RWPE2 (cell line): ENCODE measurements at regions not wholly inside any gene's neighbourhood (a gene's known extent, or its start where the extent isn't known, plus 50 kb on each side); places are given as distances from the start of the nearest gene placed in this dataset.

Experiments used
- ATAC-seq: fragments of 200-7000 bp; cut with Tn5 transposase; 3 replicates; pipeline ENCODE4 v1.9.1; 2021; ENCODE audit warnings: low read depth
- DNase-seq: peaks from one replicate; pipeline ENCODE4 v3.0.0-alpha.2; 2020; ENCODE audit warnings: low spot score
- H3K27ac ChIP-seq: fragments of 450-650 bp; 2 replicates; pipeline ENCODE4 v1.5.1; 2017; ENCODE audit warnings: mild to moderate bottlenecking; ENCODE audit not compliant: poor library complexity, severe bottlenecking
- H3K27me3 ChIP-seq: fragments of 250-450 bp; sonication (Bioruptor Pico); 2 replicates; pipeline ENCODE4 v1.5.1; 2021; ENCODE audit warnings: mild to moderate bottlenecking, moderate library complexity; ENCODE audit not compliant: insufficient read depth, poor library complexity, severe bottlenecking
- H3K36me3 ChIP-seq: fragments of 250-450 bp; sonication (Bioruptor Pico); 2 replicates; pipeline ENCODE4 v1.5.1; 2020; ENCODE audit warnings: low read depth, mild to moderate bottlenecking, moderate library complexity
- H3K4me1 ChIP-seq: fragments of 250-450 bp; sonication (Bioruptor Pico); 2 replicates; pipeline ENCODE4 v1.5.1; 2021; ENCODE audit warnings: mild to moderate bottlenecking, moderate library complexity; ENCODE audit not compliant: insufficient read depth, poor library complexity, severe bottlenecking
- H3K4me3 ChIP-seq: fragments of 250-450 bp; sonication (Bioruptor Pico); 2 replicates; pipeline ENCODE4 v1.5.1; 2021; ENCODE audit warnings: mild to moderate bottlenecking, moderate library complexity; ENCODE audit not compliant: severe bottlenecking
- H3K9me3 ChIP-seq: fragments of 250-450 bp; sonication (Bioruptor Pico); 2 replicates; pipeline ENCODE4 v1.5.1; 2021; ENCODE audit warnings: mild to moderate bottlenecking, moderate library complexity; ENCODE audit not compliant: severe bottlenecking
- TF ChIP-seq, protein P1 (sequence below): fragments of 450-650 bp; IDR thresholded peaks from one replicate; pipeline ENCODE4 v1.5.1; 2017; ENCODE audit warnings: mild to moderate bottlenecking, moderate library complexity; ENCODE audit not compliant: poor library complexity, severe bottlenecking

DNA sequence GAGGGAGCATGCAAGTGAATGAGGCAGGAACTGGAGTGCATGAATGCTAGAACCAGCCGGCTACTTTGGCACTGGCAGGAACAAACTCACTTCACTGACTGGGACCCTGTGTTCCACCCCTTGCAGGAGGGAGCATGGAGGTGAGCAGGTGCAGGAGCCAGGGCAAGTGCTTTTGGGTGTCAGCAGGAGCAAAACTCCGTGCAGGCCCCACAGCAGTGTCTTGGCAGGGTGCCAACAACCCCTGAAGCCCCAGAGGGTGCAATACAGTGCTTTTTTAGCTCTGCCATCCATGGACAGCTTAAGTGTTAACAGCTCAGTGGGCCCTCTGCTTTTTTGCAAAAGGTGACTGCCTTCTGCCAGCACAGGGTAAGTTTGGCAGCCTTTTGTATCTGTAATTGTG lies 245.8 kb upstream of the PCSK5 start:
- H3K4me1 ChIP-seq: no peaks in the 10 kb centered on the region
- ATAC-seq (no peak), DNase-seq (no peak)
- TF ChIP-seq, protein P1, sequence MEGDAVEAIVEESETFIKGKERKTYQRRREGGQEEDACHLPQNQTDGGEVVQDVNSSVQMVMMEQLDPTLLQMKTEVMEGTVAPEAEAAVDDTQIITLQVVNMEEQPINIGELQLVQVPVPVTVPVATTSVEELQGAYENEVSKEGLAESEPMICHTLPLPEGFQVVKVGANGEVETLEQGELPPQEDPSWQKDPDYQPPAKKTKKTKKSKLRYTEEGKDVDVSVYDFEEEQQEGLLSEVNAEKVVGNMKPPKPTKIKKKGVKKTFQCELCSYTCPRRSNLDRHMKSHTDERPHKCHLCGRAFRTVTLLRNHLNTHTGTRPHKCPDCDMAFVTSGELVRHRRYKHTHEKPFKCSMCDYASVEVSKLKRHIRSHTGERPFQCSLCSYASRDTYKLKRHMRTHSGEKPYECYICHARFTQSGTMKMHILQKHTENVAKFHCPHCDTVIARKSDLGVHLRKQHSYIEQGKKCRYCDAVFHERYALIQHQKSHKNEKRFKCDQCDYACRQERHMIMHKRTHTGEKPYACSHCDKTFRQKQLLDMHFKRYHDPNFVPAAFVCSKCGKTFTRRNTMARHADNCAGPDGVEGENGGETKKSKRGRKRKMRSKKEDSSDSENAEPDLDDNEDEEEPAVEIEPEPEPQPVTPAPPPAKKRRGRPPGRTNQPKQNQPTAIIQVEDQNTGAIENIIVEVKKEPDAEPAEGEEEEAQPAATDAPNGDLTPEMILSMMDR: no peak
- no peaks in the 10 kb centered on the region for H3K36me3 ChIP-seq
- no peak overlapping the region for H3K4me3 ChIP-seq
- H3K9me3 ChIP-seq: no peaks in the 10 kb centered on the region
- H3K27me3 ChIP-seq: no peaks in the 10 kb centered on the region
- no peak overlapping the region for H3K27ac ChIP-seq

DNA sequence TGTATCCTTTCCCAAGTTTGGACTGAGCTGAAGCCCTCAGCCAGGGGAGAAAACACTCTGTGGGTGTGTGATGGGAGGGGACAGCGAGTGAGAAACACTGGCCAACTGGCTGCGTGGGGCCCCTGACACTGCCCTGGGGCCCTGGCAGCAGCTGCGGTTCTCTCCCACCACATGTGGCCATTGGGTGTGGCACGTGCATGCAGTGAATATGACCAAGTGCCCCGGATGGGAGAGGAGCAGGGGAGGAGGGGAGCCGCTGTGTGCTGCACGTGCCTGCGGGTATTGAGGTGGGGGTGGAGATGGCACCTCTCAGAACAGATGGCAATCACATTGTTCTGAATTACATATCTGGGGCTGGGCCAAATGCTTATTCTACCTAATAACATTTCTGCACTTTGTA lies 242.4 kb upstream of the PCSK5 start:
- TF ChIP-seq, protein P1: no peak
- H3K4me1 ChIP-seq: no peaks in the 10 kb centered on the region
- H3K4me3 ChIP-seq: no peak overlapping the region
- no peaks in the 10 kb centered on the region for H3K36me3 ChIP-seq
- no peak overlapping the region for H3K27ac ChIP-seq
- ATAC-seq (no peak), DNase-seq (no peak)
- peaks cover 15% of the 10 kb centered on the region for H3K27me3 ChIP-seq
- H3K9me3 ChIP-seq: no peaks in the 10 kb centered on the region

DNA sequence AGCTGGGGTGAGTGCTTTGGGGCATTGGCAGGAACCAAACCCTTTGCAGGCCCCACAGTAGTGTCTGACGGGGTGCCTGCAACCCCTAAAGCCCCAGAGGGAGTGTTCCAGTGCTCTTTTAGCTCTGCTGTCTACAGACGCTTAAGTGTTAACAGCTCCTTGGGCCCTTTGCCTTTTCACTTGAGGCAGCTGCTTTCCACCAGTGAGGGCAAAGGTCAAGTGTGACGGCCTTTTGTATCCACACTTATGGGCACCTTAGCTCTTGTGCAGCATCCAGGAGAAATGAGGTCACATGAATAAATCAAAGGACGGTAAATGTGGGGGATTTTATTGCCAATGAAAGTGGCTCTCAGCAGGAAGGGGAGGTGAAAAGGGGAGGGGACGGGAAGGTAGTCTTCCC lies 241.4 kb upstream of the PCSK5 start:
- ATAC-seq: no peak

DNA sequence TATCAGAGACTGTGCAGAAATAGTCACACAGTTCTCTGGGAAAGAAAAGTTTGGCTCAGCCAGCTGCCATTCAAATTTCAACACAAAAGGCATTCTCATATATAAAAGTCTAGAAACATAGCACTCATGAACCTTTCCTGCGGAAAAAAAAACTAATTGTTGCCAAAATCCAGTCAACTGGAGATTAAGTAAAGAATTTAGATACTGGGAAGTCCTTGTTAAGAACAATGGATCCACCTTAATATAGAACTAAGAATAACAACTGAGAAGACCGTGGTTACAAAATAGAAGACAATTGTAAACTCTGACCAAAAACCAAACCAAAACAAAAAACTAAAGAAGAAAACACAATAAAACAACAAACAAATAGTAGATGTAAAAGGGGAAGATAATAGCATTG lies 238.8 kb upstream of the PCSK5 start:
- no peaks in the 10 kb centered on the region for H3K36me3 ChIP-seq

More for the DNA sequence above, 241.4 kb upstream of the PCSK5 start:
- Histone ChIP-seq H3K4me3 (no peak overlapping the region), H3K27me3 (peaks cover 15% of the 10 kb centered on the region), H3K27ac (no peak overlapping the region), H3K36me3 (no peaks in the 10 kb centered on the region), H3K9me3 (no peaks in the 10 kb centered on the region), H3K4me1 (no peaks in the 10 kb centered on the region)
- DNase-seq: no peak
- TF ChIP-seq, protein P1: no peak

DNA sequence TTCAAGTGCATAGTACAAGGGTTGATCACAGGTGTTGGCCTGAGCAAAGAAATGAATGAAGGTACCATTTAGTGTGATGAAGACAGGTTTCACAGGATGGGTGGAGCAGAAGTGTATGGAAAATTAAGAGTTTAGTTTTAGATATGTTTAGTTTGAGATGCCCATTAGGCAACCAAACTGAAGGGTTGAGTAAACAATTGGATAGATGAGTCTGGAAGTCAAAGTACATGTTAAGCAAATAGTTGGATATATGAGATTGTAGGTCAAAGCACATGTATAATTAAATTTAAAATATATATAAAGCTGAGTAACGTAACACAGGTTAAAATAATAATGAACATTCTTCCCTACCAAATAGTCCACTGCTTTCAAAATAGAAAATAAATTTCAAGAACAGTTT lies 237.1 kb upstream of the PCSK5 start:
- ATAC-seq: no peak
- no peak overlapping the region for H3K4me3 ChIP-seq

More for the DNA sequence above, 238.8 kb upstream of the PCSK5 start:
- no peaks in the 10 kb centered on the region for H3K4me1 ChIP-seq
- H3K27me3 ChIP-seq: peaks cover 15% of the 10 kb centered on the region
- H3K9me3 ChIP-seq: no peaks in the 10 kb centered on the region
- DNase-seq (no peak), ATAC-seq (no peak)
- H3K27ac ChIP-seq: no peak overlapping the region
- H3K4me3 ChIP-seq: no peak overlapping the region
- TF ChIP-seq, protein P1: no peak

More for the DNA sequence above, 237.1 kb upstream of the PCSK5 start:
- no peaks in the 10 kb centered on the region for H3K9me3 ChIP-seq
- H3K27me3 ChIP-seq: peaks cover 15% of the 10 kb centered on the region
- H3K36me3 ChIP-seq: no peaks in the 10 kb centered on the region
- H3K27ac ChIP-seq: no peak overlapping the region
- no peak for DNase-seq
- TF ChIP-seq, protein P1: no peak
- H3K4me1 ChIP-seq: no peaks in the 10 kb centered on the region
